ENCODE measurements at regions not wholly inside any gene's neighbourhood (a gene's known extent, or its start where the extent isn't known, plus 50 kb on each side); places are given as distances from the start of the nearest gene placed in this dataset.

- POLR2A ChIA-PET, result no interaction called here
- Histone ChIP-seq H3K27ac (ENCODE audit: low read depth, low read length) (no peak overlapping the region), H3K4me2 (ENCODE audit: low read length) (no peak overlapping the region), H3K4me3 (replicated peaks in 1 of 2; ENCODE audit: low read depth in 1 of 2, low read length in 2 of 2) (no peak overlapping the region), H4K20me1 (ENCODE audit: insufficient read depth) (no peaks in the 10 kb centered on the region), H3K27me3 (ENCODE audit: insufficient read depth, low read length) (no peaks in the 10 kb centered on the region), H3K79me2 (ENCODE audit: insufficient read depth, low read length) (no peaks in the 10 kb centered on the region), H2AFZ (ENCODE audit: low read depth, low read length, poor library complexity, severe bottlenecking) (peak overlapping the region; percentile 38), H3K9ac (ENCODE audit: low read length) (no peak overlapping the region), H3K36me3 (ENCODE audit: control insufficient read depth in 1 of 2, insufficient read depth in 2 of 2, low read length in 2 of 2) (no peaks in the 10 kb centered on the region), H3K9me2 (ENCODE audit: insufficient read depth) (no peaks in the 10 kb centered on the region), H3K4me1 (ENCODE audit: control insufficient read depth in 1 of 2, insufficient read depth in 2 of 2, low read length in 2 of 2) (peaks cover 0 to 26% of the 10 kb centered on the region in 2 experiments; a peak in 2 of 4 replicates), H3K9me3 (ENCODE audit: control insufficient read depth in 1 of 2, insufficient read depth in 1 of 2, low read depth in 1 of 2, low read length in 2 of 2) (no peaks in the 10 kb centered on the region)
- RAD21 ChIA-PET (ENCODE audit: low non-redundant PET in 1 of 2, low total read pairs in 2 of 2, uncharacterized antibody in 2 of 2, unreplicated experiment in 2 of 2), result no interaction called here
- CTCF ChIA-PET, result no interaction called here
- intact Hi-C loops (cut with micrococcal nuclease), result no loop called here
- no TSS peak for BruUV-seq (replicated peaks)
- TF ChIP-seq ZFX (IDR thresholded peaks at IDR 0.05) (no peak), EGR1 (IDR thresholded peaks at IDR 0.05; ENCODE audit: low read depth) (no peak), RAD21 (IDR thresholded peaks at IDR 0.05; ENCODE audit: low read depth) (no peak), CEBPB (IDR thresholded peaks at IDR 0.05; ENCODE audit: low read depth) (no peak), ZNF274 (IDR thresholded peaks at IDR 0.05; ENCODE audit: low read depth, low read length) (no peak), SP1 (IDR thresholded peaks at IDR 0.05; ENCODE audit: low read depth) (no peak), MAX (IDR thresholded peaks at IDR 0.05) (no peak), EZH2phosphoT487 (IDR thresholded peaks at IDR 0.05; ENCODE audit: borderline replicate concordance) (no peak), POLR2AphosphoS5 (IDR thresholded peaks at IDR 0.05; ENCODE audit: low read depth, low read length) (no peak), SRF (IDR thresholded peaks at IDR 0.05; ENCODE audit: low read depth) (no peak), ELF1 (IDR thresholded peaks at IDR 0.05; ENCODE audit: borderline replicate concordance, low read depth) (no peak)
- ATAC-seq, result no peak
- DNase-seq (ENCODE audit: low read depth, low spot score), result no peak
These were observed 124.8 kb upstream of the FAM3C start for GRCh38 chr7:121520911-121521310.
